ENCODE measurements at regions not wholly inside any gene's neighbourhood (a gene's known extent, or its start where the extent isn't known, plus 50 kb on each side); places are given as distances from the start of the nearest gene placed in this dataset.

DNA sequence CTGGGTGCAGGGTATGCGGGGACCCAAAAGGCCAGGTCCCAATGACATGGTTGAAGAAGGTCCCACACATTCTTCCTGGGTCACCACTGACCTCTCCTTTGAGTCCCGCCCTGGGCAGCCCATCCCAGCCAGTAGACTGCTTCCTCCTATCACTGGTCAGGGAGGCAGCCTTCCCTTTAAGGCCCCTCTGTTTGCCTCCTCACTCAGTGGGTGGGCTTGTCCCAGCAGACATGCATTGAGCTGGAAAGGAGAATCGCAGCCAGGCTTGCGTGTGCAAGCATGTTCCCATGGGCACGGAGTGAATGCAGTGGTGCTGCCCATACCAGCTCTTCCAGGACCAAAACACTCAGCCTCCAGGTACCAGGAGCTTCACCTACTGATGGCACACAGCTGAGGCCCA, 162.4 kb upstream of the SYT13 start:
- DNase-seq (ENCODE audit: low read depth in 1 of 2, low spot score in 1 of 2) = no peak

DNA sequence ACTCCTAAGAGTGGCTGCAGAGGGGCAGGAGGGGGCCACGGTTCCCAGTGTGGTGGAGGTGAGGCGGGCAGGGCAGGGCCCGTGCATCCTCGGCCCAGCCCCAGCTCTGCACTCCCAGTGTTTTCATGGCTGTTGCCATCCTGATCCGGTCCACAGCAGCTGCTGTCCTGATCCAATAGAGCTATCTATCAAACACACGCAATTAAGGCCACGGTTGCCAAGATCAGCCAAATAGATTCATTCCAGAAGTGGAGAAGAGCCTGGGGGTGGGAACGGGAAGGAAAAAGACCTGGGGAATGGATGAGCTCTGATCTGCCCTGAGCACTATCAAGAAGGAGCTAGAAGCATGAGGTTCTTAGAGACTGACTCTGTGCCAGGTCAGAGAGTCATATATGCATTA, 160.9 kb upstream of the SYT13 start:
- no peak for DNase-seq (ENCODE audit: low read depth in 1 of 2, low spot score in 1 of 2)

DNA sequence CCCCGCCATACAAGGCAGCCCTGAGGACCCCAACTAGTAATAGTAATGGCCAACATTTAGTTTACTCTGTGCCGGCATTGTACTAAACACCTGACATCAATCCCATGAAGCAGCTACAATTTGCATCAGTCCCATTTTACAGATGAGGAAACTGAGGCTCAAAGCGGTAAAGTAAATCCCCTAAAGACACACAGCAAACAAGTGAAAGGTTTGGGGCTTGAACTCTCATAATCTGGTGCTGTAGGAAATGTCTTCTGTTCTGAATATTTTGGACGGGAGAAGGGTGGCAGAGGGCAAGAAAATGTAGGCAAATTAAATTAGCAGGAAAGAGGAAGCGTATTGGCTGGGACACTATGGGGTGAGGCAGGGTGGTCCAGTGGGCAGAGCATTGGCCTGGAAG, 160.3 kb upstream of the SYT13 start:
- DNase-seq (ENCODE audit: low read depth in 1 of 2, low spot score in 1 of 2) = no peak

DNA sequence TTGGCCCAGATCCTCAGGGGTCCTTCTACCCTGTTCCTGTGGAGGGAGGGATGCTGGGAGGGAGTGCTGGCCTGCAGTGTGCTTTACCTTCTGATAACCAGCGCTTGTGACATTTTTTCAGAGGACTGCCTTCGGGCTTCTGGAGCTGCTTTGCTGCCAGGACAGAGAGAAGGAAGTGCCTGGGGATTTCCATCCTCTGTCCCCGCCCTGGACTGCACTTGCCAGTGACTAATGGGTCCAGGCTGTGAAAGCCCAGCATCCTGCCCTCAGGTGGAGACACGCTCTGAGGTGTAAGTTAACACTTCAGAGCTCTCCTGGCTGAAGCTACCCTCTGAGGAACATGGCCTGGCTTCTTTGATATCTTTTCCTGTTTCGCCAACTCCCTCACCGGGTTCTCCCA, 158.7 kb upstream of the SYT13 start:
- no peak for DNase-seq (ENCODE audit: low read depth in 1 of 2, low spot score in 1 of 2)

DNA sequence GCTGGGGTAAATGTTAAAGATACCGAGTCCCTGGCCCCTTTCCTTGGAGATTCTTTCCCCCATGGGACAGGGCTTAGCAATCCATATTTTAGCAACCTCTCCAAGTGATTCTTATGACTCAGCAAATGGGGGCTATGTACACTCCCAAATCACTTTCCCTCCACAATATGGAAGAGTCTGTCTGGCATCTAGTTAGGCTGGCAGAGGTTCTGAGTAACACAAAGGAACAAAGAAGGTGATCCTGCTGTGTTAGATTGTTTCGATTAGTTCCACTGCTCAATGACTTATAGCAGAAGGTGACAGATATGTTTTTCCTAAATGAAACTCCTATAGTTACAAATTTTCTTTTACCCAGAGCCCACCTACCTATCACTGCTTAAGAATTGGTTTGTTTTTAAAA, 154.0 kb upstream of the SYT13 start:
- no peak for DNase-seq (ENCODE audit: low read depth in 1 of 2, low spot score in 1 of 2)

DNA sequence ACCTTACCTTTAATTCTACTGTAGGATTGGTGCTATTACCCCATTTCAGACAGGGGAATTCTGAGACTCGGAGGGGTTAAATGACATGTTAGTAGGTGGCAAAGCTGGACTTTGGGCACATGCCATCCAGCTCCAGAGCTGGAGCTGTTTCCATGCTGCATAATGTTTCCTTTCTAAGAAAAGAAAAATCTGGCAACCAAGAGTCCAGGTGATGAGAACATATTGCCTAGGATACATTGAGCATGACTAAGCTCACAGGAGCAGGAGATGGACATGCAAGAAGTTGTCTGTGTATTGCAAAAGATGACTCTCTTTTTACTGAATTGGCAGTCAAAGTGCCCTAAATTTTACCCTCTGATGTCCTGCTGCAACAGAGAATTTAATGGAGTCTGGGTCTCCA, 150.8 kb upstream of the SYT13 start:
- DNase-seq (ENCODE audit: low read depth in 1 of 2, low spot score in 1 of 2) = no peak

DNA sequence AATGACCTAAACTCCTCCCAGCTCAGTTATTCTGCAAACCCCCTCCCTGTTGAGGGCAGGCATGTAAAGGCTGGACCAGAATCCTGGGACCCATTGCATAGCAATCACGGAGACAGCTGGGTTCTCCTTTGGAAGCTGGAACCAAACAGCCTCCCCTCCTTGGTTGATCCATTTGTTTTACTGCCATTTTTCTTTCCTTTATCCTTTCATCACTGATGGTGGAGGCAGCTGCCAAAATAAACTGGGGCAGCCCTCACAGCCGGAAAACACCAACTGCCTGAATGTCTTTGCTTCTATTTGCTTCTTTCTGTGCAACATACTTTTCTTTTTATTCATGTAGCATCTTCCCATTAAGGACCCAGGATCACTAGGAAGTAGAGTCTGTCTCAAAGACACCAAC, 150.0 kb upstream of the SYT13 start:
- no peak for DNase-seq (ENCODE audit: low read depth in 1 of 2, low spot score in 1 of 2)

DNA sequence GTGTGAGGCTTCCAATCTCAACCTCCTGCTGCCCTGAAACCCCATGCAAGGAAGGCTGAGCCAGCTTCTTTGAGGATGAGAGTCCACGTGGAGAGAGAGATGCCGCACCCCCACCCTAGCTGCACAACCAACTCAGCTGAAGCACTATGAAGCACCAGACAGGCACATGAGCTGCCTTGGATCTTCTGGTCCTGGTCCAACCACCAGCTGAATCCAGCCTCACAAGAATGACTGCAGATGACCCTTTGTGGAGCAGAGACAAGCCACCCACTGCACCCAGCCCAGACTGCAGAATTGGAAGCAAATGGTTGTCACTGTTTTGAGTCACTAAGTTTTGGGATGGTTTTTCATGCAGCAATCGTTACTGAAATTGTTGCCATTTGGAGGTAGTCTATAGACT, 149.6 kb upstream of the SYT13 start:
- no peak for DNase-seq (ENCODE audit: low read depth in 1 of 2, low spot score in 1 of 2)

DNA sequence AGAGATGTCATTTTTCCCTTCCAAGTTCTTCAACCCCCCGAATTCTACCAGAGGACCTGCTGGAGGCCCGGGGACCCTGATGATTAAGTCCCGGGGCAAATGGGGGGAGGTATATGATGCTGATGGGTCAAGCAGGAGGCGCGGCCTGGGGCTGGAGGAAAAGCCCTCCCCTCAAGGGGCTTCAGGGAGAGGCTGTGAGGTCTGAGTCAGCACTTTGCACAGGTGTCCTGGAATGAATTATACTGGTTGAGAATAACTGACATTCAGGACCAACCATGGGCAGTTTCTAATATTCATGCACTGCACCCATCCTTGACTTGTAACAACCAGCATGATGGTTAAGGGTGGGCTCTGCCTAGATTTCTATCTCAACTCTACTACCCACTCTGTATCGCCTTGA, 146.8 kb upstream of the SYT13 start:
- no peak for DNase-seq (ENCODE audit: low read depth in 1 of 2, low spot score in 1 of 2)

DNA sequence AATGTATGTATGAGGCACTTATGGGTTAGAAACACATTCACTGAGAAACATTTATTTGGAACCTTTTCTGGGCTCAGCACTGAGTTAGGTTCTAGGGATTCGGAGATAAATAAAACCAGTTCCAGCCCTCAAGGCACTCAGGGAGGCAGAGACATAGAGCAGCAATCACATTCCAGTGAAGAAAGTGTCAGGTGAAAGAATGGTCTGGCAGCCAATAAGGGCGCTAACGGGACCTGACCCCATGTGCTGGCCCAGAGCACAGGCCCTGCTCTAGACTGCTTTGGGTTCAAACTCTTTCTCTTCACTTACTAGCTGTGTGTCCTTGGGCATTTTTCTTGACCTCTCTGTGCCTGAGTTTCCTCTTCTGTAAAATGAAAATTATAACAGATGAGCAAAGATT, 146.0 kb upstream of the SYT13 start:
- DNase-seq (ENCODE audit: low read depth in 1 of 2, low spot score in 1 of 2) = no peak

DNA sequence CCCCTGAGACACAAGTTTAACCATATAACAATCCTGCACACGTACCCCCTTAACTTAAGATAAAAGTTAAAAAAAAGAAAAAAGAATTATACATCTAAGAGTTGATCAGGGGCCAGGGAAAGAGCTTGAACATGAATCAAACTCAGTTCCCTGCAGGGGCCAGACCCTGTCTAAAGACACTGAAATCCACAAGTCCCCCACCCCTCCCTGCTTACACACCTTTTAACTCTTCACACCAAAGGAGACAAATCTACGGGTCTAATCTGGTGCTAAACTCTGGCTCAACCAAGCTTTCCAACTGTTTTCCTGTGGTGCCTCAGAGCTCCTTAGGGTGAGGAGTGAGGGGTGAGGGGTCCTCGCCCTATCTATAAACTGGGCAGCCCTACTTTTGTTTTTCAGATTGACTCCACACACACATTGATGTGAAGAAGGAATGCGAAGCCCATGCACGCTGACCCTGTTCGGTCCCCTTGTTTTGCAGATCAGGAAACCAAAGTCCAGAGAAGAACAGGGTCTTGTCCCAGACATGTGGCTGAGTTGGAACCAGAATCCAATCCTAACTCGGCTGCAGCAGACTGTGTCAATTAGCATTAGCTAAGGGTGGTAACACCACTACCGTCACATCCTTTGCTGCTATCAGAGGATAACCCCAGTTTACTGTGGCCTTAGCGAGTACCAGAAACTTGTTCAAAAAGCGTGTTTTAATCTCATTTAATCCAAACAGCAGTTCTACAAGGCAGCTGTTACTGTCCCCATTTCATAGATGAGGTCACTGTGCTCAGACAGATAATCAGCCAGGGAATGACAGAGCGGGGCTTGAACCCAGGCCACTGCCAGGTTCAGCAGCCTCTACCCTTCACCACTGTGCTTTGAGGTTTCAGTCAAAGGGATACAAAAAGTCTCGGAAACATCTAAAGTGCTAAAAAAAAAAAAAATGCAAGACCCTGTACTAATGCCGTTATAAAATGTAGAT, 145.2 kb upstream of the SYT13 start:
- DNase-seq (ENCODE audit: low read depth in 1 of 2, low spot score in 1 of 2) = no peak

DNA sequence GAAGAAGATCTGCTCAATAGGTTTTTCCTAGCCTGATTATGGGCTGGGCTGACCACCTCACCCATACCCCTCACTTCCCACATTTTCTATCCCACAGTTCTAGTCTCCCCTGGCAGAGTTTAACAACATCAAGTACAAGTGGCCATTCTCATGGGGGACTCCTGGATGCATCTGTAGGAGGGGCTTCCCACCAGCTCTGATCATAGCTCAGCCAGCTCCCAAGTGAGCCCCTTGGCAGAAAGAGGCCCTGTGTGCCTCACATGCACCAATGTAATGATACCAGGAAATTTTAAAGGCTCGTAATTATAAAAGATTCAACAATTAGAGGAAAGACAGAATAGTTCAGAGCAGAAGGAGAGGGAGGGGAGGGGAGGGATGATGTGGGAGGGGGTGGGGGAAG, 144.2 kb upstream of the SYT13 start:
- DNase-seq (ENCODE audit: low read depth in 1 of 2, low spot score in 1 of 2) = no peak

DNA sequence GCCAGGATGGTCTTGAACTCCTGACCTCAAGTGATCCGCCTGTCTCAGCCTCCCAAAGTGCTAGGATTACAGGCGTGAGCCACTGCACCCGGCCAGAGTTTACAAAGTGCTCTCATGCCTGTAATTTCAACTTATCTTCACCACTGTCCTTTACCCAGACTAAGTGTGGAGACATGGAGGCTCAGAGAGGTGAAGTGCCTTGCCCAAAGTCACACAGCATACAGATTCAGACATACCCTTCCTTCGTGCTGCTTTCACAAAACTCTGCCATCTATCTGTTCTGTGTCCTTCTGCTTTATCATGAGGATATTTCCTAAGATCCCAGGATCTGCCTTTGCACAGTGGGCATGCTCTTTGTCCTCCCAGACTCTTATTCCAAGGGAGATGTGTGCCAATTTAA, 143.6 kb upstream of the SYT13 start:
- no peak for DNase-seq (ENCODE audit: low read depth in 1 of 2, low spot score in 1 of 2)

DNA sequence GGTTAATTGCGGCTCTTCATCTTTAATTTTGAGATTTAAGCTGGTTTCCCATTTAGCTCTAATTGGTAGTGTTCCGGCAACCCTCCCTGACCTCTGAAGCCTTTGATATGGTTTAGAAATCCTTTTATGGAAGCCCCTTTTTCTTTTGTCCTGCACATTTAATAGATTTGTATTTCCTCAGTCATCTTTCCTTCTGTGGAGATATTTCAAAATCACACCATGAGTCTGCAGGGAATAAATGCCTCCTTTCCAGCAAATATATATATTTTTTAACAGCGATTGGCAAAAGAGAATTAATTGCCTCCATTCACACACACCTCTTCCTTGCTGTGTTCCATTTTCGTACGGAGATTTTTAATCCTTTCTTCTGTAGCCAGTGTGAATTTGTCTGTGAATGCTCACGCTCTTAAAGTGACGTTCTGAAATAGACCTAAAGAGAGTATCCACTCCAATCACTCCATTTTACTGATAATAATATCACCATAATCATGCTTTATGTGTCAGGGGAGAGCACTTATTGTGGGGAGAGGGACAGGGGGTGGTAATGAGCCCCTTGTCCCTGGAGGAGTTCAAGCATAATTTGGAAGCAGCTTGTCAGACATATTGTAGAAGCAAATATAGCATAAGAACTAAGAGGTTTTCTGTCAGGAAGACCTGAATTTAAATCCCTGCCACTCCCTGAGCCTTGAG, 142.5 kb upstream of the SYT13 start:
- no peak for DNase-seq (ENCODE audit: low read depth in 1 of 2, low spot score in 1 of 2)

DNA sequence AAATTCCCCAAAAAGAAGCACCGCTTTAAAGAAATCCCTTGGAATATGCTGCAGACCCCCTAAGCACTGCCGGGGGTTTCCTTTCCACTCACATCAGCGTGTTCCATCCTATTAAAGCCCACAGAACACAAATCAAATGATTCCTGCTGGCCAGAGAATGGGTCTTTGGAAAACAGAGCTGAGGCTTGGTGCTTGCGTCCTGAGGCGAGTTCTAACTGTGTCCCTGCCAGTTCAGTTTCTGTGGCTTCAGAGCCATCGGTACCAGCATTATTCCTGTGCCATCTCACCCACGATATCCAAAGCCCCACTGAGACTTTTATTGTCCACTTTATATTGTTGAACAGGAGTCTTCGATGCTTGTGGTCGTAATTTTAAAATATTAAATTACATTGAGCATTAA, 142.0 kb upstream of the SYT13 start:
- DNase-seq (ENCODE audit: low read depth in 1 of 2, low spot score in 1 of 2) = no peak

DNA sequence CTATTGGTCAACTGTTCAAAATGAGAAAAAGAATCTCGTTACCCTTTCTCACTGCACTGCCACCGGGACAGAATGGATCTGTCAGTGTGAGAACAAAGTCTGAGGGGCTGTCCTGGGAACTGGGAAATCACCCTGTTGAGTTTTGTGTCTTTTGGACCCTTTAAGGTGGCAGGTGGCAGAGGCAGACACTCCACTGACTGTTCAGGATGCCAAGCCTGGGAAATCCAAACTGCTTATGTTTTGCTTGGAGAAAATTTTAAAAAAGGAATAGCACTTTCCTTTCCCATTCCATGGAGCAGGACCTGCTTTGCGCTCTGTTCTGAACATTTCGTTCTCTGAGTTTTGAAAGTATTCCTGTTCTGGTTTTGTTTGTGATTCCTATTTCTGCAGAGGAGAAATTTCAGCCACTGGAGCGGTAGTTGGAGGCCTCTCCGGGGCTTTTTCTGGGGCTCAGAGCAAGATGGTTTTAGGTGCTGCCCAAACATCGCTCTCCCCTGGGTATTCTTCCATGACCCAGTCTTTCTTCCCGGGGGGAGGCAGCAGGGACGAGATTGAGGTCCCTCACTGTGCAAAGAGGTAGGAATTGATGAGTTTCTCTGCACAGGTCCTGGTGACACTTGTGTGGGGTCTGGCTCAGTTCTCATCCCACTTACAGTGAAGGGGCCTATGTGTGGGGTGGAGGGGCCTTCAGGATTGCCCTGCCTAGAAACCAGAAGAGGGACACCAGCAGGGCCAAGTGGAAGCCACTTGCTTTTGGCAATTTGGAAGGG, 138.5 kb upstream of the SYT13 start:
- no peak for DNase-seq (ENCODE audit: low read depth in 1 of 2, low spot score in 1 of 2)

DNA sequence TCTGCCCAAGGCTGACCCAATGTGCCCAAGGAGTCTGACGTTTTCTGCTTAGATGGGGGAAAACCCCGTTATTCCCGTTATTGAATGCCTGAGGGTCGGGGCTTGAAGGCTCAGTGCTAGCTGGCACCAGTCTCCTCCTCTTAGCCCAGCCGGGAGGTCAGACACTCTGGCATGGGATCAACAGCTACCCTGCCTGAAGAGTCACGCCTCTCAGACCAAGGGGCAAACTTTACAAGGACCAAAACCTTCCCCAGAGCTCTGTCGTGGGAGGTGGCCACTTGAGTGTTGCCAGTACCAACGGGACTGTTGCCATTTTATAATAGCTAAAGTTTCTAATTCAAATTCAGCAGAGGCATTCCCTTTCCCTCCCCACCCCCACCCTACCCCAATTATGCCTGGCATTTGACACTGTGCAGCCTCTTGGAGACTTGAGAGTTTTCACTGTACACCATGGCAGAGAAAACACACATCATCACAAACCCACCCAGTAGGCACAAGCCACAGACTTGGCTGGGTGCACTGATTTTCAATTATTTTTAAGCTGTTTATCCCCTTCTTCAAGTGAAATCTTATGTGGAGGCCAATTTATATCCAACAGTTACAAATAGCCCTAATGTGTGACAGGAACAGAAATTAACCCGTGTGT, 137.5 kb upstream of the SYT13 start:
- no peak for DNase-seq (ENCODE audit: low read depth in 1 of 2, low spot score in 1 of 2)

DNA sequence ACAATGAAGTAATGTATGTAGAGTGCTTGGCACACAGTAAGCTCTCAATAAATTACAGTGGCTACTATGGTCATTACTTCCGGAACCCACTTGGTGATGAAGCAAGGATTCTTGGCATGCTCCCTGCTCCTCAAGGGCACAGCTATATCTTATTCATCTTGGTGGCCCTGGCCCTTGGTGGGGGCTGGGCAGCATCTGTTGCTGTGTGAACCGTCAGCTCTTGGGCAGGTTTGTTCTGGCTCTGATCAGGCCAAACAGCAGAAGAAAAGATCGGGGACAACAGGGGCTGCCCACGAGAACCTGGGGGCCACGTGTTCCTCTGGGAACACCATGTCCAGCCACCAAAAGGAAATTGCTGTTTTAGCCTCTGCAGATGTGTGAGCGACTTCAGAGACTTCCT, 136.9 kb upstream of the SYT13 start:
- DNase-seq (ENCODE audit: low read depth in 1 of 2, low spot score in 1 of 2) = no peak

DNA sequence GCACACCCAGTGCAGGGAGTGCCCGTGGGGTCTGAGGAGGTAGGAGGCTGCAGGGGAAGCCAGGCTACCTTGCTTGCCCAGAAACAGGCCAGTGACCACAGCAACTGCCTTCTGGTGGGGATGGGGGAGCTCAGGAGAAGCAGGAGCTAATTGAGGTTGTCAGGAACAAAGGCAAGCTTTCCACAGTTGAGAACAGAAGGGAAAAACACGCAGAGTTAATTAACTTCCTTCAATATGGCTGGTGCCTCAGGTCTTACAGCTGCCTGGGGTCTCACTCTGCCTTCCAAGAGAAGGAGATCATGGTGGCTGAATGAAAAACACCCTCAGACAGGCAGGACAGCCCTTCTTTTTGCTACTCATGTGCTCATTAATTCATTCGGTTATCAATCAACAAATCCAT, 127.9 kb upstream of the SYT13 start:
- no peak for DNase-seq (ENCODE audit: low read depth in 1 of 2, low spot score in 1 of 2)

DNA sequence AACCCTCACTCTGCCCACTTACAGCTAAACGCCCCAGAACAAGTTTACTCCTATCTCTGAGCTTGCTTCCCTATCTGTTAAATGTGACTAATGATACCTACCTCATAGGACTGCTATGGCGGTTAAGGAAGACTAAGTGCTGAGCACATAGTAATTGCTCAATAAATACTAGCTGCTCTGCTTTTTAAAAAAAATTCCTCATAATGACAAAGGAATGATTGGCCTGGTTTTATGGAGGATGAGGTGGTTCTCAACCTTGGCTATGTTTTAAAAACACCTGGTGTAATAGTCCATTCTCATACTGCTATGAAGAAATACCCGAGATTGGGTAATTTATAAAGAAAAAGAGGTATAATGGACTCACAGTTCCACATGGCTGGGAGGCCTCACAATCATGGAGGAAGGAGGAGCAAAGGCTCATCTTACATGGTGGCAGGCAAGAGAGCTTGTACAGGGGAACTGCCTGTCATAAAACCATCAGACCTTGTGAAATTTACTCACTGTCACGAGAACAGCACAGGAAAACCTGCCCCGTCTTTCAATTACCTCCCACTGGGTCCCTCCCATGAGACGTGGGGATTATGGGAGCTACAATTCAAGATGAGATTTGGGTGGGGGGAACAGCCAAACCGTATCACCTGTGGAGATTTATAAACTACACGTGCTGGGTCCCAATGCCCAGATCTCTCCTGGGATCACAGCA, 127.2 kb upstream of the SYT13 start:
- no peak for DNase-seq (ENCODE audit: low read depth in 1 of 2, low spot score in 1 of 2)

DNA sequence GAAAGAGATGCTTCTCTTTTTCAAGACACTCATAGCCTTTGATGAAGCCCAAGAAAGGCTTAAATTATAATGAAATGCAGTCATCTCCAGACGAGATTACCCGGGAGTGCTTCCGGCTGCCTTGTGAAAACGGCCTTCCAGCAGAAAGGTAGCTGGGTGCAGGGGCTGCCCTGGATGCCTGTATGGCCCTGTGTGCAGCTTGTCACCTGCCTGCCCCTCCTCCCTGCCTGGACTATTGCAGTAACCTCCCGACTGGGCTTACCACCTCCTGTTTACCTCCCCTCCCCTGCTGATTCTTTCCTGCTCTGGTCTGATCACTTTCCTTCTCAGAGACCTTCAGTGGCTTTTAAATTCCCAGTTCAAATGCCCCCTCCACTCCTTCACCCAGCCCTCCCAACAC, 126.4 kb upstream of the SYT13 start:
- DNase-seq (ENCODE audit: low read depth in 1 of 2, low spot score in 1 of 2) = no peak
